WTC11 (cell line): ENCODE measurements at regions not wholly inside any gene's neighbourhood (a gene's known extent, or its start where the extent isn't known, plus 50 kb on each side); places are given as distances from the start of the nearest gene placed in this dataset.
A peak's percentile ranks its signal among the peaks of the same experiment; 100 is the strongest.

Experiments used
- ATAC-seq: fragments of 200-7000 bp; cut with Tn5 transposase; 2 replicates; pipeline ENCODE4 v1.10.0; 2021; ENCODE audit warnings: mild to moderate bottlenecking, moderate library complexity
- CTCF ChIA-PET: fragments of 300-600 bp; sonication (Branson Sonifier 250); formaldehyde crosslinking; loops from one replicate; lab custom pipeline; 2021; ENCODE audit warnings: antibody characterized with exemption; lab: Charles Lee
- POLR2A ChIA-PET: fragments of 350-600 bp; sonication (Branson Sonifier 250); formaldehyde crosslinking; loops from one replicate; lab custom pipeline; 2021; ENCODE audit warnings: antibody characterized with exemption; lab: Charles Lee
- DNase-seq: peaks from one replicate; pipeline ENCODE4 v3.0.0; 2021; ENCODE audit warnings: low spot score
- H3K27ac Mint-ChIP-seq: 2 replicates; pipeline ENCODE4 v1.8.0; 2021; ENCODE audit warnings: mixed read lengths
- H3K27me3 Mint-ChIP-seq: 2 replicates; pipeline ENCODE4 v1.8.0; 2021; ENCODE audit warnings: low read depth, mild to moderate bottlenecking, moderate library complexity, mixed read lengths
- H3K36me3 Mint-ChIP-seq: 2 replicates; pipeline ENCODE4 v1.8.0; 2021; ENCODE audit warnings: mixed read lengths
- H3K4me1 Mint-ChIP-seq: 2 replicates; pipeline ENCODE4 v1.8.0; 2022; ENCODE audit warnings: mixed read lengths
- H3K4me3 Mint-ChIP-seq: 2 replicates; pipeline ENCODE4 v1.8.0; 2021; ENCODE audit warnings: mild to moderate bottlenecking, moderate library complexity, mixed read lengths
- H3K9me3 Mint-ChIP-seq: 2 replicates; pipeline ENCODE4 v1.8.0; 2021; ENCODE audit warnings: mixed read lengths
- AR ChIP-seq: fragments of 250-450 bp; sonication (Bioruptor Pico); IDR thresholded peaks from 2 replicates; pipeline ENCODE4 v1.9.0; 2021; ENCODE audit warnings: mild to moderate bottlenecking
- CREM ChIP-seq: sonication (generic); formaldehyde crosslinking; IDR thresholded peaks from 2 replicates; pipeline ENCODE4 v1.8.1; 2022; ENCODE audit warnings: mild to moderate bottlenecking, missing genetic modification reagents, moderate library complexity
- CTCF ChIP-seq: fragments of 200-600 bp; IDR thresholded peaks from 2 replicates; pipeline ENCODE4 v1.8.0; 2022; ENCODE audit warnings: antibody characterized with exemption
- ELF4 ChIP-seq: sonication (generic); formaldehyde crosslinking; IDR thresholded peaks from 2 replicates; pipeline ENCODE4 v1.8.1; 2022; ENCODE audit warnings: low read depth, mild to moderate bottlenecking, moderate library complexity, missing genetic modification reagents
- ETV6 ChIP-seq: sonication (generic); formaldehyde crosslinking; IDR thresholded peaks from 2 replicates; pipeline ENCODE4 v1.8.1; 2022; ENCODE audit warnings: mild to moderate bottlenecking, missing genetic modification reagents
- FOXP4 ChIP-seq: sonication (generic); formaldehyde crosslinking; IDR thresholded peaks from 2 replicates; pipeline ENCODE4 v1.8.0; 2022; ENCODE audit warnings: mild to moderate bottlenecking, missing genetic modification reagents
- GRHL2 ChIP-seq: fragments of 250-450 bp; sonication (Bioruptor Pico); IDR thresholded peaks from 2 replicates; pipeline ENCODE4 v1.8.0; 2022; ENCODE audit warnings: mild to moderate bottlenecking, moderate library complexity; ENCODE audit not compliant: insufficient replicate concordance, severe bottlenecking
- HMGXB4 ChIP-seq: sonication (generic); formaldehyde crosslinking; IDR thresholded peaks from 2 replicates; pipeline ENCODE4 v1.8.1; 2023; ENCODE audit warnings: mild to moderate bottlenecking, moderate library complexity, missing genetic modification reagents
- NFE2L1 ChIP-seq: sonication (generic); formaldehyde crosslinking; IDR thresholded peaks from 2 replicates; pipeline ENCODE4 v1.8.1; 2023; ENCODE audit warnings: missing genetic modification reagents
- NFYB ChIP-seq: sonication (generic); formaldehyde crosslinking; conservative IDR thresholded peaks from 2 replicates; pipeline ENCODE4 v1.8.0; 2022; ENCODE audit warnings: low read depth, missing genetic modification reagents
- NR1H2 ChIP-seq: sonication (generic); formaldehyde crosslinking; IDR thresholded peaks from 2 replicates; pipeline ENCODE4 v1.9.0; 2021; ENCODE audit warnings: mild to moderate bottlenecking, moderate library complexity, missing genetic modification reagents
- OVOL2 ChIP-seq: fragments of 250-450 bp; sonication (Bioruptor Pico); IDR thresholded peaks from 2 replicates; pipeline ENCODE4 v1.9.0; 2021; ENCODE audit warnings: mild to moderate bottlenecking, borderline replicate concordance
- RORB ChIP-seq: fragments of 250-450 bp; sonication (Bioruptor Pico); IDR thresholded peaks from 2 replicates; pipeline ENCODE4 v1.9.0; 2021; ENCODE audit warnings: mild to moderate bottlenecking
- SP1 ChIP-seq: sonication (generic); formaldehyde crosslinking; conservative IDR thresholded peaks from 2 replicates; pipeline ENCODE4 v1.8.1; 2022; ENCODE audit warnings: missing genetic modification reagents
- TCF7 ChIP-seq: sonication (generic); formaldehyde crosslinking; IDR thresholded peaks from 2 replicates; pipeline ENCODE4 v1.8.0; 2022; ENCODE audit warnings: mild to moderate bottlenecking, low read depth, missing genetic modification reagents, moderate library complexity
- ZBTB43 ChIP-seq: sonication (generic); formaldehyde crosslinking; IDR thresholded peaks from 2 replicates; pipeline ENCODE4 v1.8.1; 2023; ENCODE audit warnings: mild to moderate bottlenecking, missing genetic modification reagents
- ZMAT4 ChIP-seq: fragments of 250-450 bp; sonication (Bioruptor Pico); IDR thresholded peaks from 2 replicates; pipeline ENCODE4 v1.9.0; 2021; ENCODE audit warnings: mild to moderate bottlenecking

- DNase-seq (no peak), ATAC-seq (no peak)
- Mint-ChIP-seq H3K27me3 (peaks cover 3% of the 10 kb centered on the region), H3K9me3 (peaks cover 6% of the 10 kb centered on the region), H3K27ac (no peak overlapping the region), H3K4me3 (no peak overlapping the region; the same call in 1 of the 2 replicates), H3K36me3 (no peaks in the 10 kb centered on the region; the same call in 1 of the 2 replicates), H3K4me1 (peaks cover 48% of the 10 kb centered on the region)
- CTCF ChIA-PET: no interaction called here
- TF ChIP-seq TCF7 (CRISPR knock-in tag) (no peak), HMGXB4 (CRISPR knock-in tag) (no peak), ZMAT4 (CRISPR knock-in tag) (no peak), NFYB (CRISPR knock-in tag) (no peak), GRHL2 (CRISPR knock-in tag) (no peak), CREM (CRISPR knock-in tag) (no peak), OVOL2 (CRISPR knock-in tag) (no peak), SP1 (CRISPR knock-in tag) (no peak), ELF4 (CRISPR knock-in tag) (no peak), NFE2L1 (CRISPR knock-in tag) (no peak), NR1H2 (CRISPR knock-in tag) (no peak), ETV6 (CRISPR knock-in tag) (no peak), CTCF (no peak), ZBTB43 (CRISPR knock-in tag) (no peak), RORB (no peak)
- POLR2A ChIA-PET: no interaction called here
These were observed 107.8 kb upstream of the BOC start for GRCh38 chr3:113103588-113103987.

- peaks cover 49% of the 10 kb centered on the region for H3K4me1 Mint-ChIP-seq
- peaks cover 3% of the 10 kb centered on the region for H3K27me3 Mint-ChIP-seq
- POLR2A ChIA-PET: no interaction called here
- ATAC-seq (peak; percentile 87), DNase-seq (peak; percentile 14)
- H3K27ac Mint-ChIP-seq: no peak overlapping the region
- H3K4me3 Mint-ChIP-seq: peak overlapping the region; percentile 12
- TF ChIP-seq FOXP4 (no peak), AR (CRISPR knock-in tag) (no peak), SP1 (CRISPR knock-in tag) (peak; percentile 46; the same call in 1 of the 2 replicates)
- peaks cover 6% of the 10 kb centered on the region for H3K9me3 Mint-ChIP-seq
- no peaks in the 10 kb centered on the region; the same call in 1 of the 2 replicates for H3K36me3 Mint-ChIP-seq
- CTCF ChIA-PET: interaction anchor here (0.7 to 0.8 kb wide), 2 partner anchors 8 to 184 kb away, joined by 3 read pairs; no protein-coding TSS in a partner anchor
These were observed 106.8 kb upstream of the BOC start for GRCh38 chr3:113104357-113105092.
